ENCODE measurements at regions not wholly inside any gene's neighbourhood (a gene's known extent, or its start where the extent isn't known, plus 50 kb on each side); places are given as distances from the start of the nearest gene placed in this dataset.
A peak's percentile ranks its signal among the peaks of the same experiment; 100 is the strongest.

DNA sequence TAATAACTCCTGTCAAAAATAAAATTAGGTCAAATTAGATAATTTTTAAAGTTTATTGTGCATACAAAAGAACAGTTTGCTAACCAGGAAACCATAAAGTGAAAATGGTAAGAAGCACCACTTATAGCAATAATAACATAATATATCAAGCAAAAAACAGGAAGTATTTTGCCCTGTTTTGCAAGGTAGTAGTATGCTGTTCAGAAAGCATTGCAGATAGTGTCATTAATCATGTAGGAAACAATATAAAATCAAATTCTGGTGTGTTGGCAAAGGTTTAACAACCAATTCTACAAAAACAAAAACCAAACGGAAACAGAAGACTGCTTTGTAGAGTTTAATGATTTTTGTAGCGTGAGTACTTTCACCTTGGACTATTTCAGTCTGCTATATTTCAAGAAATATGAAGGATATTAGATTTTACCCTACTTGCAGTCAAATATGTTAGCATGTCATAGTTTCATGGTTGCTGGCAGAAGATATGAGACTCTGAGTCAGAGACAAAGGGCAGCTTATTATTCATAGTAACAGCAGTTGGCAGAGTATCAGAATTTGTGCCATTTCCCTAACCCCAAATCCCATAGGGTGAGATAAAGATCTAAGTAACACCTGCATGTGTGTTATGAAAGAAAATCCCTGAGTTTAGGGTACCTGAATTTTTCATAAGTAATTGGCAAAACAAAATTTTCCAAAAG, 729.0 kb upstream of the BRINP3 start:
- WGBS, 2 experiments (ENCODE audit: extremely low coverage in 2 of 2, insufficient read length in 1 of 2) = no CpG with 5 or more reads among the region's 2 CpGs

More for the DNA sequence above, 729.0 kb upstream of the BRINP3 start:
- no peak overlapping the region for H2AFZ ChIP-seq (replicated peaks; ENCODE audit: low read length, poor library complexity)
- H3K79me1 ChIP-seq (ENCODE audit: low read depth in 1 of 2, low read length in 2 of 2) = no peaks in the 10 kb centered on the region
- ChIA-PET POLR2A (ENCODE audit: unreplicated experiment) (no interaction called here), CTCF (no interaction called here)
- ATAC-seq (ENCODE audit: low read depth) = no peak
- no peak overlapping the region for H3K4me3 ChIP-seq (ENCODE audit: insufficient read depth, low read depth, low read length)
- H4K8ac ChIP-seq (ENCODE audit: low read depth in 2 of 2, low read length in 2 of 2) = no peak overlapping the region
- dilution Hi-C loops (cut with HindIII; ENCODE audit: low sequenced_read_pairs, unreplicated experiment) (no loop called here), intact Hi-C loops (cut with micrococcal nuclease) (no loop called here), in situ Hi-C loops (cut with MboI; ENCODE audit: low sequenced_read_pairs) (no loop called here)
- DNase-seq = peak; percentile 5
- no peak overlapping the region for H4K5ac ChIP-seq (ENCODE audit: low read depth, low read length)
- H2BK15ac ChIP-seq (ENCODE audit: low read depth, low read length) = no peak overlapping the region
- no peak overlapping the region for H2BK5ac ChIP-seq (ENCODE audit: low read depth, low read length, poor library complexity, severe bottlenecking)
- H3K56ac ChIP-seq (ENCODE audit: extremely low read depth, insufficient read depth, low read length) = no peak overlapping the region
- no peaks in the 10 kb centered on the region for H4K20me1 ChIP-seq (ENCODE audit: insufficient read depth, low read length)
- H3K27me3 ChIP-seq (ENCODE audit: control insufficient read depth, insufficient read depth, low read length) = no peaks in the 10 kb centered on the region
- no peaks in the 10 kb centered on the region for H3K4me1 ChIP-seq (ENCODE audit: control insufficient read depth, insufficient read depth, low read length)
- no peak overlapping the region for H2BK120ac ChIP-seq (ENCODE audit: low read depth, low read length)
- no peak overlapping the region for H3K4ac ChIP-seq (ENCODE audit: low read depth, low read length)
- TF ChIP-seq RCOR1 (IDR thresholded peaks at IDR 0.05; ENCODE audit: insufficient replicate concordance, low read length) (no peak), USF2 (IDR thresholded peaks at IDR 0.05; ENCODE audit: low read depth, low read length) (no peak), RFX5 (IDR thresholded peaks at IDR 0.05; ENCODE audit: low read depth, low read length) (no peak), MAFK (IDR thresholded peaks at IDR 0.05; ENCODE audit: low read depth, low read length) (no peak), ELK1 (IDR thresholded peaks at IDR 0.05; ENCODE audit: borderline replicate concordance, low read depth, low read length) (no peak), POLR2A (IDR thresholded peaks at IDR 0.05; ENCODE audit: low read depth, low read length) (no peak), CEBPB (IDR thresholded peaks at IDR 0.05; ENCODE audit: low read depth, low read length) (no peak), NFE2L2 (IDR thresholded peaks at IDR 0.05; ENCODE audit: low read depth, low read length) (no peak), CHD1 (IDR thresholded peaks at IDR 0.05; ENCODE audit: low read depth, low read length) (no peak), SMC3 (IDR thresholded peaks at IDR 0.05; ENCODE audit: low read depth, low read length) (no peak), MAZ (IDR thresholded peaks at IDR 0.05; ENCODE audit: borderline replicate concordance, low read depth, low read length) (no peak), FOS (IDR thresholded peaks at IDR 0.05; ENCODE audit: low read depth, low read length) (no peak), MXI1 (IDR thresholded peaks at IDR 0.05; ENCODE audit: borderline replicate concordance, low read depth, low read length) (no peak), RAD21 (IDR thresholded peaks at IDR 0.05; ENCODE audit: low read length) (no peak), BHLHE40 (IDR thresholded peaks at IDR 0.05; ENCODE audit: low read depth, low read length) (no peak)
- TF ChIP-seq, protein P1, sequence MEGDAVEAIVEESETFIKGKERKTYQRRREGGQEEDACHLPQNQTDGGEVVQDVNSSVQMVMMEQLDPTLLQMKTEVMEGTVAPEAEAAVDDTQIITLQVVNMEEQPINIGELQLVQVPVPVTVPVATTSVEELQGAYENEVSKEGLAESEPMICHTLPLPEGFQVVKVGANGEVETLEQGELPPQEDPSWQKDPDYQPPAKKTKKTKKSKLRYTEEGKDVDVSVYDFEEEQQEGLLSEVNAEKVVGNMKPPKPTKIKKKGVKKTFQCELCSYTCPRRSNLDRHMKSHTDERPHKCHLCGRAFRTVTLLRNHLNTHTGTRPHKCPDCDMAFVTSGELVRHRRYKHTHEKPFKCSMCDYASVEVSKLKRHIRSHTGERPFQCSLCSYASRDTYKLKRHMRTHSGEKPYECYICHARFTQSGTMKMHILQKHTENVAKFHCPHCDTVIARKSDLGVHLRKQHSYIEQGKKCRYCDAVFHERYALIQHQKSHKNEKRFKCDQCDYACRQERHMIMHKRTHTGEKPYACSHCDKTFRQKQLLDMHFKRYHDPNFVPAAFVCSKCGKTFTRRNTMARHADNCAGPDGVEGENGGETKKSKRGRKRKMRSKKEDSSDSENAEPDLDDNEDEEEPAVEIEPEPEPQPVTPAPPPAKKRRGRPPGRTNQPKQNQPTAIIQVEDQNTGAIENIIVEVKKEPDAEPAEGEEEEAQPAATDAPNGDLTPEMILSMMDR (conservative IDR thresholded peaks at IDR 0.05; ENCODE audit: low read depth, low read length) = no peak
- no peak overlapping the region for H2AK5ac ChIP-seq (ENCODE audit: low read depth, low read length)
- H3K9me1 ChIP-seq (ENCODE audit: insufficient read depth, low read length) = no peaks in the 10 kb centered on the region
- H2AK9ac ChIP-seq (replicated peaks; ENCODE audit: low read depth, low read length, poor library complexity) = no peak overlapping the region
- no peak overlapping the region for H3K4me2 ChIP-seq (ENCODE audit: low read depth, low read length)
- no peak overlapping the region for H3K14ac ChIP-seq (replicated peaks; ENCODE audit: low read depth, low read length)
- no peak overlapping the region for H4K91ac ChIP-seq (ENCODE audit: insufficient read depth, low read depth, low read length)
- H3K36me3 ChIP-seq (ENCODE audit: control insufficient read depth, insufficient read depth, low read length) = no peaks in the 10 kb centered on the region
- no peak overlapping the region for H3K9ac ChIP-seq (ENCODE audit: low read depth, low read length)
- no peak overlapping the region for H3K27ac ChIP-seq (ENCODE audit: insufficient read depth, low read length)
- BruUV-seq (replicated peaks) = no TSS peak
- H3K23ac ChIP-seq (ENCODE audit: low read depth, low read length) = no peak overlapping the region
- H3K18ac ChIP-seq (ENCODE audit: low read depth, low read length) = no peak overlapping the region
- no peaks in the 10 kb centered on the region for H3K9me3 ChIP-seq (ENCODE audit: control insufficient read depth, insufficient read depth, low read length)
- H2BK20ac ChIP-seq (ENCODE audit: low read depth, low read length) = no peak overlapping the region

All from IMR-90 (cell line).